H1 (cell line): ENCODE measurements at regions not wholly inside any gene's neighbourhood (a gene's known extent, or its start where the extent isn't known, plus 50 kb on each side); places are given as distances from the start of the nearest gene placed in this dataset.
"Not testable (repeated sequence)": the region's sequence is repeated elsewhere in the genome, so short reads cannot be mapped to it uniquely, and the experiment has no call there.

Experiments
- CTCF ChIA-PET: fragments of 300-600 bp; sonication (Branson Sonifier 250); formaldehyde crosslinking; loops from one replicate; lab custom pipeline; 2021; ENCODE audit not compliant: partially characterized antibody; lab: Charles Lee
- POLR2A ChIA-PET: fragments of 300-600 bp; sonication (Branson Sonifier 250); formaldehyde crosslinking; loops from one replicate; lab custom pipeline; 2021; ENCODE audit warnings: inconsistent platforms; ENCODE audit not compliant: partially characterized antibody; lab: Charles Lee
- DNase-seq, 2 experiments: peaks; one replicate each; pipeline versions ENCODE4 v3.0.0 to v3.0.0-alpha.2; 2010 to 2022; ENCODE audit warnings: low spot score in 2 of 2, low read depth in 1 of 2, mixed read lengths in 1 of 2
- FAIRE-seq: peaks from 2 replicates; lab custom pipeline; 2011; peaks lifted over from hg19 to GRCh38; lab: Jason Lieb, UNC
- H2AFZ ChIP-seq: 2 replicates; pipeline ENCODE4 v1.8.1; 2012; ENCODE audit warnings: low read length, inconsistent platforms
- H2AK5ac ChIP-seq: 2 replicates; pipeline ENCODE4 v1.6.1; 2013; ENCODE audit warnings: low read depth, low read length
- H2BK120ac ChIP-seq: replicated peaks from 2 replicates; pipeline ENCODE3; 2013; ENCODE audit warnings: low read depth, low read length, inconsistent platforms
- H2BK12ac ChIP-seq: 2 replicates; pipeline ENCODE4 v1.6.1; 2013; ENCODE audit warnings: low read depth, low read length
- H2BK15ac ChIP-seq: 2 replicates; pipeline ENCODE4 v1.6.1; 2013; ENCODE audit warnings: low read length
- H2BK20ac ChIP-seq: 2 replicates; pipeline ENCODE4 v1.6.1; 2013; ENCODE audit warnings: low read length
- H2BK5ac ChIP-seq: 2 replicates; pipeline ENCODE4 v1.6.1; 2013; ENCODE audit warnings: low read depth, low read length
- H3K14ac ChIP-seq: 2 replicates; pipeline ENCODE4 v1.6.1; 2013; ENCODE audit warnings: inconsistent platforms; ENCODE audit not compliant: insufficient read length
- H3K18ac ChIP-seq: 2 replicates; pipeline ENCODE4 v1.6.1; 2013; ENCODE audit warnings: low read length; ENCODE audit errors: extremely low read depth
- H3K23ac ChIP-seq: 2 replicates; pipeline ENCODE4 v1.6.1; 2013; ENCODE audit warnings: inconsistent platforms; ENCODE audit not compliant: insufficient read length
- H3K23me2 ChIP-seq: 2 replicates; pipeline ENCODE4 v1.6.1; 2013; ENCODE audit warnings: low read depth, low read length
- H3K27ac ChIP-seq: 2 replicates; pipeline ENCODE4 v1.6.1; 2011; ENCODE audit warnings: low read depth, low read length, inconsistent platforms
- H3K27me3 ChIP-seq, 4 experiments: replicated peaks in 1 of 4; 1 replicate in 1 of 4; 2 replicates in 3 of 4; pipeline versions ENCODE4 v1.6.1 to v1.8.1; 2011 to 2013; ENCODE audit warnings: low read length in 3 of 4, mild to moderate bottlenecking in 3 of 4, inconsistent platforms in 2 of 4, mixed read lengths in 2 of 4, moderate library complexity in 1 of 4; ENCODE audit not compliant: control insufficient read depth in 3 of 4, insufficient read depth in 3 of 4; ENCODE audit errors: extremely low read depth in 1 of 4
- H3K36me3 ChIP-seq, 4 experiments: 2 replicates each; pipeline versions ENCODE4 v1.6.1 to v1.8.1; 2011 to 2013; ENCODE audit warnings: mild to moderate bottlenecking in 4 of 4, low read length in 3 of 4, moderate library complexity in 2 of 4, control low read depth in 1 of 4, inconsistent platforms in 1 of 4; ENCODE audit not compliant: insufficient read depth in 4 of 4, control insufficient read depth in 2 of 4
- H3K4ac ChIP-seq: replicated peaks from 2 replicates; pipeline ENCODE3; 2013; ENCODE audit warnings: low read length, low read depth, mixed read lengths, inconsistent platforms; ENCODE audit not compliant: insufficient read length
- H3K4me1 ChIP-seq, 4 experiments: replicated peaks in 1 of 4; 1 replicate in 1 of 4; 2 replicates in 3 of 4; pipeline versions ENCODE4 v1.6.1 to v1.8.1; 2011 to 2013; ENCODE audit warnings: low read length in 3 of 4, inconsistent platforms in 2 of 4, mixed read lengths in 1 of 4; ENCODE audit not compliant: insufficient read depth in 4 of 4, control insufficient read depth in 3 of 4
- H3K4me2 ChIP-seq, 2 experiments: 2 replicates each; pipeline versions ENCODE4 v1.6.1 to v1.8.1; 2011 to 2013; ENCODE audit warnings: low read depth in 2 of 2, low read length in 2 of 2, control low read depth in 1 of 2, inconsistent platforms in 1 of 2, mild to moderate bottlenecking in 1 of 2; ENCODE audit not compliant: insufficient read depth in 1 of 2
- H3K4me3 ChIP-seq, 4 experiments: fragments of 200-600, 300-600 bp in 1 of 4; sonication (generic), shearing (Covaris generic), sonication (Bioruptor Twin) in 1 of 4; 2 replicates each; pipeline versions ENCODE4 v1.5.1 to v1.8.1; 2011 to 2016; ENCODE audit warnings: low read length in 4 of 4, low read depth in 3 of 4, control low read depth in 2 of 4, inconsistent platforms in 2 of 4, mild to moderate bottlenecking in 2 of 4, mixed read lengths in 1 of 4, moderate library complexity in 1 of 4; ENCODE audit not compliant: insufficient read depth in 2 of 4; ENCODE audit errors: extremely low read depth in 1 of 4
- H3K56ac ChIP-seq: replicated peaks from 2 replicates; pipeline ENCODE3; 2013; ENCODE audit warnings: low read depth, mild to moderate bottlenecking, mixed read lengths, low read length, inconsistent platforms; ENCODE audit not compliant: insufficient read length
- H3K79me1 ChIP-seq: 2 replicates; pipeline ENCODE4 v1.6.1; 2013; ENCODE audit warnings: low read depth, low read length, control low read depth
- H3K79me2 ChIP-seq, 2 experiments: 2 replicates each; pipeline versions ENCODE4 v1.6.1 to v1.8.1; 2012 to 2013; ENCODE audit warnings: low read length in 2 of 2, mild to moderate bottlenecking in 2 of 2, inconsistent platforms in 1 of 2; ENCODE audit not compliant: insufficient read depth in 2 of 2, control insufficient read depth in 1 of 2
- H3K9ac ChIP-seq, 4 experiments: replicated peaks in 1 of 4; 1 replicate in 1 of 4; 2 replicates in 3 of 4; pipeline versions ENCODE4 v1.6.1 to v1.8.1; 2011 to 2013; ENCODE audit warnings: low read depth in 3 of 4, low read length in 3 of 4, control low read depth in 2 of 4, mild to moderate bottlenecking in 2 of 4, moderate library complexity in 2 of 4, inconsistent platforms in 1 of 4; ENCODE audit errors: extremely low read depth in 1 of 4
- H3K9me3 ChIP-seq, 2 experiments: 2 replicates each; pipeline versions ENCODE4 v1.6.1 to v1.8.1; 2012 to 2013; ENCODE audit warnings: mild to moderate bottlenecking in 2 of 2, moderate library complexity in 2 of 2, control low read depth in 1 of 2, inconsistent platforms in 1 of 2, low read depth in 1 of 2, low read length in 1 of 2, mixed read lengths in 1 of 2; ENCODE audit not compliant: insufficient read depth in 2 of 2
- H4K20me1 ChIP-seq, 2 experiments: replicated peaks in 1 of 2; 2 replicates each; pipeline versions ENCODE3 to v1.8.1; 2011 to 2013; ENCODE audit warnings: inconsistent platforms in 2 of 2, low read length in 2 of 2, mild to moderate bottlenecking in 1 of 2; ENCODE audit not compliant: insufficient read depth in 2 of 2, control insufficient read depth in 1 of 2
- H4K5ac ChIP-seq: 2 replicates; pipeline ENCODE4 v1.6.1; 2013; ENCODE audit warnings: low read length, low read depth, mixed read lengths, inconsistent platforms; ENCODE audit not compliant: insufficient read length
- H4K8ac ChIP-seq: 2 replicates; pipeline ENCODE4 v1.8.0; 2013; ENCODE audit warnings: mild to moderate bottlenecking, moderate library complexity, low read length, inconsistent platforms; ENCODE audit not compliant: insufficient read depth; ENCODE audit errors: extremely low read depth
- H4K91ac ChIP-seq: replicated peaks from 2 replicates; pipeline ENCODE3; 2013; ENCODE audit warnings: low read length, mixed read lengths, inconsistent platforms; ENCODE audit not compliant: insufficient read length
- WGBS, 2 experiments: shearing (Covaris generic) in 1 of 2; methylation state at CpG; one replicate each; pipeline versions ENCODE4 v1.1.6 to v1.1.7; 2013 to 2015; ENCODE audit warnings: low lambda C conversion rate in 2 of 2, mixed read lengths in 2 of 2, inconsistent platforms in 1 of 2, low coverage in 1 of 2, missing lambda C conversion rate in 1 of 2; ENCODE audit not compliant: insufficient replicate concordance in 2 of 2, insufficient coverage in 1 of 2, insufficient read length in 1 of 2; ENCODE audit errors: extremely low coverage in 1 of 2, missing lambda C conversion rate in 1 of 2; 5-methylcytosine and 5-hydroxymethylcytosine counted together

- H3K79me1 ChIP-seq, H4K91ac ChIP-seq, H2BK120ac ChIP-seq, H3K36me3 ChIP-seq, DNase-seq, H3K9me3 ChIP-seq, H3K18ac ChIP-seq, FAIRE-seq, H3K23me2 ChIP-seq, H3K79me2 ChIP-seq, H2BK15ac ChIP-seq, H3K9ac ChIP-seq, H3K4ac ChIP-seq, H2AFZ ChIP-seq, H4K20me1 ChIP-seq, H2BK5ac ChIP-seq, H3K23ac ChIP-seq, H3K14ac ChIP-seq, H4K8ac ChIP-seq, CTCF ChIA-PET, H2AK5ac ChIP-seq, H3K27me3 ChIP-seq, H2BK12ac ChIP-seq, H3K4me2 ChIP-seq, H3K27ac ChIP-seq, H4K5ac ChIP-seq, H2BK20ac ChIP-seq, POLR2A ChIA-PET, H3K4me1 ChIP-seq, H3K56ac ChIP-seq, H3K4me3 ChIP-seq: not testable (repeated sequence)
- 100% methylated on average over 1 of the region's 1 CpG; no CpG with 5 or more reads in 1 of the 2 experiments for WGBS, 2 experiments
Observed at GRCh38 chr12:88809841-88810240, 229.6 kb upstream of the KITLG start.
